Stimulated activated CD4-positive, alpha-beta T cell treated with anti-CD3 and anti-CD28 coated beads, Interleukin-4, amount 100 ng/mL, for 48 hours (primary cell): ENCODE measurements at regions not wholly inside any gene's neighbourhood (a gene's known extent, or its start where the extent isn't known, plus 50 kb on each side); places are given as distances from the start of the nearest gene placed in this dataset.

ENCODE experiments used
- DNase-seq, 2 donors: peaks; one replicate each; pipeline ENCODE4 v3.0.0-alpha.2; 2020; ENCODE audit warnings: low read depth in 2 of 2

- no peak for DNase-seq
Measured at GRCh38 chr6:44500074-44500473, 112.6 kb downstream of the CDC5L start.

DNA sequence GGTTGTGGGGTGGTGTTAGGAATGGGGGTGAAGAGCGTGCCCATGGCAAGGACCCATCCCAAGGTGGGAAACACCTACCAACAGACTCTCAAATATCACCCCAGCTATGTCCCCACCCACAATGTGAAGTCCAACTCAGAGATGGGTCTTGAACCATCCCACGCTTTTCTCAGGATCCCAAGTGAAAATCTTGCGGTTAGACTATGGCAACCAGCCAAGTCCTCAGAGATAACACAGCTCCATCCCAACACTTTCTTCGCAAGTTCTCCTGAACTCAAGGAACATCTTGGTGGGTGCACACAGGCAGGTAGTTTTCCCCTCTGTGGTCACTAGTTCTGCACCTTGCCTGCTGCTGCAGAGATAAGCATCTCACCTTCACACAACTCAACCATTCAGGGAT, 116.0 kb downstream of the CDC5L start:
- no peak for DNase-seq

GRCh38 chr6:44504301-44504791, 116.8 kb downstream of the CDC5L start:
- DNase-seq: no peak

DNA sequence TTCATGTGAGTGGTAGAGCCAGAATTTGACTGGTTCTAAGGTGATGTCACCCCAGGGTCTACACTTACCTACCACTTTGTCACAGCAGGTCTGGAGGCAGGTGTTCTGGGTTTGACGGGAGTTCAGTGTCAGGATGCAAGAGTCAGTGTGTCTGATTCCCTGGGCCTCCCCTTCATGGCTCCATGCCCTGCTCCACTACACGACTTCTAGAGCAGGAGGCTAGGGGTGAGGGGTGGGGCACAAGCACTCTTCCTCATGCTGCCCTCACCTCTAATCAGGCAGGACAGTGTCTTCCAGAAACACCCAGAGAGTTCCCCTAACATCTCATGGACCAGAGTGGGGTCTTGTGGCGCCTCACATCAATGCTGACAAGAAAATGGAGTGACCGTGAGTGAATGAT, 118.2 kb downstream of the CDC5L start:
- no peak for DNase-seq

DNA sequence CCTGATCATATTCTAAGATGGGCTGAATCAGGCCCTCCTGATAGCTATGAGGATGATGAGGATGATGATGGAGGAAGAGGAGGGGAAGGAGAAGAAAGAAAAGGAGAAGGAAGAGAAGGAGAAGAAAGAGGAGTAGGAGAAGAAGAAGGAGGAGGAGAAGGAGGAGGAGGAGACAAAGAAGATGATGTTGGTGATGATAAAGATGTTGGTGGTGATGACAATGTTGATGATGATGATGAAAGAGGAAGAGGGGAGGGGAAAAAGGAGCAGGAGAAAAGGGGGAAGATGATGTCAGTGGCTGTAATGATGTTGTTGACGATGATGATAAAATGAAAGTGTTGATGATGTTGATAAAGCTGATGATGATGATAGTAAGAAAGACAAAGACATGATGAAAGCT, 119.5 kb downstream of the CDC5L start:
- no peak for DNase-seq

- DNase-seq: no peak
Measured at GRCh38 chr6:44508646-44509045, 121.1 kb downstream of the CDC5L start.

DNA sequence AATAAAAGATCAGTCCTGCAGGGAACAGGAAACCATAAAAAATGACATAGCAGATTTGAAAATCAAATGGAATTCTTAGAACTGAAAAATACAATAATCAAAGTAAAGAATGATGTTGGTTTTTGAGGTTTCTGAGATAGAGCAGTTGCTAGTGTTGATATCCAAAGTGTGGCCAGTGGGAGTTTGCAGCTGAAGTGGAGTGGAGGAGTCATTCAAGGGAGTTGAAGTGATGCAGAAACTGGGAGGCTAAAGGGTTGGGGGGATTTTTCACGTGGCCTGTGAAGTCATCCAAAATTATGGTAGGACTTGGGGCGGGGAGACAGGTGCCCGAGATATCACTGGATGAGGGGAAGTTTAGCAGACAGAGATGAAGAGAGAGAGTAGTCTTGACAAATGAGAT, 123.6 kb downstream of the CDC5L start:
- DNase-seq: no peak

GRCh38 chr6:44512868-44513741, 125.6 kb downstream of the CDC5L start:
- DNase-seq: no peak

DNA sequence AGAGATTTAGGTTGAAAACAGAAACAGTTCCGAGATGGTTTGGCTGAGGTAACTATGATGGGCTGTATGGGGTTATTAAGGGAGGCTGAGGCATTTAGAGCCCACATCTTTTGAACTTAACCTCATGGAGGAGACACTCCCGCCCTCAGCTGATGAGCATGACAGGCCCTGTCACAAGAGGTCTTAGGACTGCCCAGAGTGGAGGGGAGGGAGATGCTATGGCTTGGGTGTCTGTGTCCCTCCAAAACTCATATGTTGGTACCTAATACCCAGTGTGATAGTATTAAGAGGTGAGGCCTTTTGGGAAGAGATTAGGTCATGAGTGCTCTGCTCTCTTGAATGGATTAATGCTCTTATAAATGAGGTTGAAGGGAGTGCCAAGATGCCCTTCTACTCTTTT, 126.6 kb downstream of the CDC5L start:
- no peak for DNase-seq

- no peak for DNase-seq
Measured at GRCh38 chr6:44514576-44515193, 127.2 kb downstream of the CDC5L start.

DNA sequence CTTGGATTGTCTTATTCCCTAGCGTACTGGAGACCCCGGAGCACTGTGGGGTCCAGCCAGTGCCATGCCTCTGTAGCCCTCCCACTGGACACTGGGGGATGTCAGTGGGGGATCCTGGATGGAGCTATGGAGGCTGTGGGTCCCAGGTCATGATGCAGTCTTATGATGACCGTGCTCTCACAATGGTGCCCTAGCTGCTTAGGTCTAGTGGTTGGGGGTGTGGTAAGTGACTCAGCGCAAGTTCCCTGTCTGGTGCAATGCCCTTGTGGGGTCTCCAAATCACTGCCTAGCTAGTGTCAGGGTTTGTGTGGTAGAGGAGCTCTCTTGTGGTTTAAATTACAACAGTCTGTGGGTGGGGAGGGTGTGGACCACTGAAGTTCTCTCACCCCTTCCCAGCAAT, 135.4 kb downstream of the CDC5L start:
- DNase-seq: no peak

GRCh38 chr6:44524476-44525227, 137.1 kb downstream of the CDC5L start:
- no peak for DNase-seq

DNA sequence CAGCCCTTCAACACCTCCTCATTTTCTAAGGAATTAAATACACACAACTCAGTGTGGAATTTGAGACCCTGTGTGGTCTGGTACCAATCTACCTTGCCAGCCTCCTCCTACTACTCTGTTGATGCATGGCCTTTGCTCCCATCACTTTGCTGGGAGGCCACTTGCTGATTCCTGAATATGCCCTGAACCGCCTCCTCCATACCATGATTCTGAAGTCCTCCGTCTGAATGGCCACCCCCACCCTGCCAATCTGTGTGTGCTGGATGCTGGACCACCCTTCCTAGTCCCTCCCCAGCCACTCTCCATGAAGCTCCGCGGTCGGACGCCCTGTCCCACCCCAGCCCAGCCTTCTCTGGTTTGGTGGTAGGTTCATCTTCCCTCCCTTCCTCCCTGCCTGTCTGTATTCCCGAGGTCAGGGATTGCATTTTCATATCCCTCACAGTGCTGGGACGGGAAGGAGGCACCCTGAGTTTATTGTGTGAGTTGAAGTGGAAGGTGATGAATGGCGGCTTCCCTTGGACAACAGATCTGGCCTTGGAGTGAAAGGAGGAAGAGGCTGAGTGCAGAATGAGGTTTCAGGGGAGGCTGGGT, 138.3 kb downstream of the CDC5L start:
- no peak for DNase-seq

DNA sequence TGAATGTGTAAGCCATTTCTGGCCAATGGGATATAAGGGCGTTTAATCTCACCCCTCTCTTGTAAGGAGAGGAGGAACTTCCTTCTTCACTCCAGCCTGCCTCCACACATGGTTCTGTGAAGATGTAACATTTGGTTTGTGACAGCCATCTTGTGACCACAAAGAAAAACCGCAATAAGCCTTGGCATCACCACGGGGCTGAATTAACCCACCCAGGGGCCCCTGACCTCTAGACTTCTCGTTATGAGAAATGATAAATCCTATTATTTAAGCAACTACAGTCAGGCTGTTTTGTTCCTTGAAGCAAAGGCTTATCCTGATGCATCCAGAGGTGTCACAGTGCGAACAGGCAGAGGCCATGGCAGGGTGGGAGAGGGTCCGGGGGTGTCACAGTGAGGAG, 139.7 kb downstream of the CDC5L start:
- DNase-seq: no peak

DNA sequence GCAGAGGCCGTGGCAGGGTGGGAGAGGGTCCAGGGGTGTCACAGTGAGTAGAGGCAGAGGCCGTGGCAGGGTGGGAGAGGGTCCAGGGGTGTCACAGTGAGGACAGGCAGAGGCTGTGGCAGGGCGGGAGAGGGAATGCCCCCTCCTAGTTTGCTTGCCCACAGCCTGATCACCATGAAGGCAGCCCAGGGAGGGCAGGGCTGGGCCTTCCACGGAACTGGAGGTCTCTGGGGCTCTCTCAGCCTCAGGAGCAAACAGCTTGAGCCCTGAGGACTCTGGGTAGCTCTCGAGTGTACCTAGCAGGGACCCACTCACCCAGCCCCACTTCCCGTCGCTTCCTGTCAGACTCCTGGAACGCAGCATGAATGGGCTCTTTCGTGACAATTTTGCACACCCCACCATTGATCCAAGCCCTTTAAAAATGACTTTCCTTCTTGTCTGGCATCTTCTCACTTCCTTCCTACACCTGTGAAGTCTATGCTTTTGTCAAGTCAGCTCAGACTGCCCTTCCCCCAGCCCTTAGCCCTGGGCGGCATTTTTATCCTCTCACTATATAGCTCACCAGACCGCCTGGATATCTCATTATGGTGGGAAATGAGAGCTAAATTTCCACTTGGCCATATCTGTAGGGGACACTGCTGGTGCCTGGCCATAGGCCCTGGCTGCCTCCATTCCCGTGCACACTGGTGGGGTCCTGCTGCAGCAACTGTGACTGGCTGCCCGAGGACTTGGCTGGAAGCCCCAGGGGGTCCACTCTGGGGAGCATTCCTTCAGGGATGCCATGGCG, 140.3 kb downstream of the CDC5L start:
- no peak for DNase-seq

DNA sequence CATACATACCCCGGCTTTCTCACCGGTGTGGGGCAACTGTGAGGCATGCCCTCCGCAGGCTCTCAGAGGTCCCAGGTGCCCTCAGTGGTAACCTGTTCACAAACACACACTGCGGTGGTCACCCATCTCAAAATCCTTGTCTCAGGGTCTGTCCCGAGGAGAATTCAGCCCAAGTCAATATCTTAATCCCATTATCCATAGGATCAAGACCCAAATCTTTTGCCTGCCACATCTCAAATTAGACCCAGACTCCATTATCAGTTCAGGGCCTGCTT, 140.8 kb downstream of the CDC5L start:
- no peak for DNase-seq

GRCh38 chr6:44528716-44529115, 141.2 kb downstream of the CDC5L start:
- DNase-seq: no peak

- DNase-seq: no peak
Measured at GRCh38 chr6:44529146-44529905, 141.8 kb downstream of the CDC5L start.

- no peak for DNase-seq
Measured at GRCh38 chr6:44530209-44530909, 142.9 kb downstream of the CDC5L start.

DNA sequence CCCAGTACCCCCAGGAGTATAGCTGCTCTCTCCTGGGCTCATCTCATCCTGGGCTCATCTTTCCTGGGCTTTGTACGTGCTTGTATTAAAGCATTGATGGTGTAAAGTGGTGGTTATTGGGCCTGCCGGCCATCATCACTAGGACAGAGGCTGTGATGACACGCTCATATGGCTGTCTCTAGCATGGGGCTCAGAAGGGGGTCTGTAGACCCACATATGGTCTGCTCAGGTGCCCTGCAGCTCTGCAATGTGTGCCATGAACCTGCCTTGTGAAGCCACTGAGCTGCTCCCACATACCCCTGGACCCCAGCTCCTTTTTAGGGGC, 143.4 kb downstream of the CDC5L start:
- no peak for DNase-seq
